GM10266 (cell line): ENCODE measurements at regions not wholly inside any gene's neighbourhood (a gene's known extent, or its start where the extent isn't known, plus 50 kb on each side); places are given as distances from the start of the nearest gene placed in this dataset.

Experiments
- DNase-seq: peaks from one replicate; pipeline ENCODE4 v3.0.0; 2012; ENCODE audit errors: extremely low spot score
- CTCF ChIP-seq: IDR thresholded peaks from 2 replicates; pipeline ENCODE4 v1.5.1; 2012; ENCODE audit warnings: mild to moderate bottlenecking, low read depth; ENCODE audit not compliant: control insufficient read depth, insufficient read depth; ENCODE audit errors: missing control alignments

DNA sequence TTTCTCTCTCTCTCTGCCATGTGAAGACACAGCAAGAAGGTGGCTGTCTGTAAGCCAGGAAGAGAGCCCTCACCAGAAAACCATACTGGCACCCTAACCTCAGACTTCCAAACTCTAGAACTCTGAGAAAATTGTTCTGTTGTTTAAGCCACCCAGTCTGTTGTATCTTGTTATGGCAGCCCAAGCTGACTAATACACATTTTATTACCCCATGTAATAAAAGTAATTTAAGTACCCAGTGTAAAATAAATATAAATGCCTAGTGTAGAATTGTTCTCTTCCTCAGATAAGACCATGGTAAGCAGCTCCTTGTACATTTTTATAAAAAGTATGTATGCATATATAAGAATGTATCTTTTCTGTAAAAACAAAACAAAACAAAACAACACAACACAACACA, 119.7 kb downstream of the DTL start:
- no peak for TF ChIP-seq CTCF
- no peak for DNase-seq

DNA sequence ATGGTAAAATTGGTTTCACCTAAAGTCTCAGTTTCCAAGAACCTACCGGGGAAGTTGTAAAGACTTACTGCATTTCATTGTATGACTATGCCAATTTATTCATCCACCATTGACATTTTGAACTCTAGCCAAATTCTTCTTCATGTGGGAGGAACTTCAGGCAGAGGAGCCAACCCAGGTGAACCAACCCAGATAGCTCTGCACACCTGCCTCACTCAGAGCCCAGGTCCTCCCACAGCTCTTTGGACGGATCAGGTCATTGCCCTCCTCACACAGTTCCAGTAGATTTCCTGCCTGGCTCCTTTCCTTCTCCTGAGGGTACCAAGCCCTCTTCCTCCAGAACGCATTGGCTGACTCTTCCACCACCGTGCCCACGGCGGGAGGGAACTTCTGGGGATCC, 121.7 kb downstream of the DTL start:
- DNase-seq = no peak
- TF ChIP-seq CTCF = no peak

GRCh38 chr1:212158912-212159796, 123.6 kb downstream of the DTL start:
- TF ChIP-seq CTCF = no peak
- peak; percentile 50 for DNase-seq

- DNase-seq = no peak
Observed at GRCh38 chr1:212161231-212161781, 123.9 kb upstream of the PPP2R5A start.

GRCh38 chr1:212162635-212163034, 122.6 kb upstream of the PPP2R5A start:
- TF ChIP-seq CTCF = no peak
- DNase-seq = peak; percentile 42

More at GRCh38 chr1:212161231-212161781, 123.9 kb upstream of the PPP2R5A start:
- no peak for TF ChIP-seq CTCF

DNA sequence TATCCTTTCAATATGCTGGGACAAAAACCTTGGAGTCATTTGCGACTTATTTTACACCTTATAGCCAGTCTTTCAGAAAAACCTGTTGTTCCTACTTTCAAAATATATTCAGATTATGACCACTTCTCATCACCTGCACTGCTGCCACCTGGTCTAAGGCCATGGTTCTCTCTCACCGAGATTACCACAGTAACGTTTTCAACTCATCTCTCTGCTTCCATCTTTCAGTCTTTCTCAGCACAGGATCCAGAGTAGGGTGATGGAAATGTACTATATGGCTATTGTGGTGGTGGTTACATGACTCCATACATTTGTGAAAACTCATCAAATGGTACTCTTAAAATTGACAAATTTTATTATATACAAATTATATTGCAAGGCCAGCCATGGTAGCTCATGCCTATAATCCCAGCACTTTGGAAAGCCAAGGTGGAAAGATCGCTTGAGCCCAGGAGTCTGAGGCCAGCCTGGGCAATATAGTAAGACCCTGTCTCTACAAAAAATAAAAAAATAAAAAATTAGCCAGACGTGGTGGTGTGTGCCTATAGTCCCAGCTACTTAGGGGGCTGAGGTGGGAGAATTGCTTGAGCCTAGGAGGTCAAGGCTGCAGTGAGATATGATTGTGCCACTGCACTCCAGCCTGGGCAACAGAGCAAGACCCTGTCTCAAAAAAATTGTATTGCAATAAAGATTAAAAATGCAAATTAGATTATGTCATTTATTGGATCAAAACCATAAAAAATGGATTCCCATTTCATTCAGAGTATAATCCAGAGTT, 120.9 kb upstream of the PPP2R5A start:
- TF ChIP-seq CTCF = no peak
- no peak for DNase-seq
